ENCODE measurements at regions not wholly inside any gene's neighbourhood (a gene's known extent, or its start where the extent isn't known, plus 50 kb on each side); places are given as distances from the start of the nearest gene placed in this dataset.
A peak's percentile ranks its signal among the peaks of the same experiment; 100 is the strongest.

- TF ChIP-seq ZNF48 (tag by site-specific recombination; IDR thresholded peaks at IDR 0.05) (no peak), ZBTB10 (tag by site-specific recombination; IDR thresholded peaks at IDR 0.05) (no peak), PRDM4 (tag by site-specific recombination; IDR thresholded peaks at IDR 0.05) (no peak), ZNF248 (tag by site-specific recombination; IDR thresholded peaks at IDR 0.05) (no peak), ZNF768 (tag by site-specific recombination; IDR thresholded peaks at IDR 0.05) (no peak), PBX3 (CRISPR knock-in tag; IDR thresholded peaks at IDR 0.05) (no peak), ZNF311 (tag by site-specific recombination; IDR thresholded peaks at IDR 0.05; ENCODE audit: borderline replicate concordance) (no peak), ZNF174 (tag by site-specific recombination; IDR thresholded peaks at IDR 0.05) (no peak)
These were observed 243.5 kb downstream of the ENC1 start (continued) for GRCh38 chr5:74396913-74397622.

GRCh38 chr5:74394916-74395880, 245.3 kb downstream of the ENC1 start:
- Histone ChIP-seq H3K27ac (ENCODE audit: extremely low read depth, low read depth, low read length) (no peak overlapping the region), H3K4me1 (ENCODE audit: control insufficient read depth, insufficient read depth, low read length) (peaks cover 12% of the 10 kb centered on the region), H3K9me3 (ENCODE audit: control insufficient read depth, insufficient read depth, low read depth, low read length) (no peaks in the 10 kb centered on the region), H3K4me3 (ENCODE audit: low read depth, low read length) (no peak overlapping the region), H3K36me3 (ENCODE audit: control insufficient read depth in 2 of 2, insufficient read depth in 1 of 2, low read length in 2 of 2) (no peaks in the 10 kb centered on the region)
- TF ChIP-seq HOXC10 (CRISPR knock-in tag; IDR thresholded peaks at IDR 0.05) (no peak), ZIC2 (tag by site-specific recombination; IDR thresholded peaks at IDR 0.05) (peak; percentile 62), CTCF (tag by site-specific recombination; IDR thresholded peaks at IDR 0.05) (no peak), ZNF830 (tag by site-specific recombination; IDR thresholded peaks at IDR 0.05; ENCODE audit: low read depth) (no peak), MZF1 (tag by site-specific recombination; IDR thresholded peaks at IDR 0.05; ENCODE audit: borderline replicate concordance) (no peak), GLIS1 (tag by site-specific recombination; IDR thresholded peaks at IDR 0.05) (peak; percentile 92), ZFHX2 (tag by site-specific recombination; conservative IDR thresholded peaks at IDR 0.05) (peak; percentile 43; the same call in 1 of the 2 replicates), ZNF707 (tag by site-specific recombination; IDR thresholded peaks at IDR 0.05) (no peak), ZNF121 (tag by site-specific recombination; IDR thresholded peaks at IDR 0.05) (no peak), ZBTB17 (tag by site-specific recombination; IDR thresholded peaks at IDR 0.05) (no peak), ZBTB20 (tag by site-specific recombination; IDR thresholded peaks at IDR 0.05) (no peak), ZNF239 (tag by site-specific recombination; IDR thresholded peaks at IDR 0.05) (no peak), ZNF473 (tag by site-specific recombination; IDR thresholded peaks at IDR 0.05) (no peak), EGR2 (tag by site-specific recombination; IDR thresholded peaks at IDR 0.05; ENCODE audit: low read depth) (0 out of 2 replicates have a peak, but pooled peaks have one; percentile 27), ZBTB7A (tag by site-specific recombination; IDR thresholded peaks at IDR 0.05; ENCODE audit: low read depth) (no peak)
- CTCF ChIA-PET, result interaction anchor here (0.6 to 1.4 kb wide), 8 partner anchors 10 to 449 kb away, joined by 3 to 4 read pairs (median 4); no protein-coding TSS in a partner anchor
- POLR2A ChIA-PET, result interaction anchor here (1.2 to 1.7 kb wide), 2 partner anchors 246 to 248 kb away, joined by 4 to 6 read pairs; partner anchors contain the start of gene ENC1

Data from HEK293 (cell line).